Vagina (tissue), 2 donors: ENCODE measurements at regions not wholly inside any gene's neighbourhood (a gene's known extent, or its start where the extent isn't known, plus 50 kb on each side); places are given as distances from the start of the nearest gene placed in this dataset.

ENCODE experiments used
- CTCF ChIP-seq, 3 experiments: fragments of 450-650 bp in 2 of 3; fragments of 200-600 bp in 1 of 3; sonication (generic) in 1 of 3; IDR thresholded peaks; one replicate each; pipeline ENCODE4 v1.5.1; 2017 to 2019; ENCODE audit warnings: antibody characterized with exemption in 3 of 3, mild to moderate bottlenecking in 2 of 3, moderate library complexity in 2 of 3
- POLR2A ChIP-seq, 2 donors: fragments of 450-650 bp; IDR thresholded peaks; one replicate each; pipeline ENCODE4 v1.6.1; 2017; ENCODE audit warnings: antibody characterized with exemption in 2 of 2, mild to moderate bottlenecking in 2 of 2, moderate library complexity in 2 of 2
- POLR2AphosphoS5 ChIP-seq, 2 donors: sonication (generic); formaldehyde crosslinking; IDR thresholded peaks; one replicate each; pipeline ENCODE4 v1.9.0; 2017; ENCODE audit warnings: antibody characterized with exemption in 2 of 2, mild to moderate bottlenecking in 2 of 2, low read depth in 1 of 2; ENCODE audit not compliant: insufficient read depth in 1 of 2

DNA sequence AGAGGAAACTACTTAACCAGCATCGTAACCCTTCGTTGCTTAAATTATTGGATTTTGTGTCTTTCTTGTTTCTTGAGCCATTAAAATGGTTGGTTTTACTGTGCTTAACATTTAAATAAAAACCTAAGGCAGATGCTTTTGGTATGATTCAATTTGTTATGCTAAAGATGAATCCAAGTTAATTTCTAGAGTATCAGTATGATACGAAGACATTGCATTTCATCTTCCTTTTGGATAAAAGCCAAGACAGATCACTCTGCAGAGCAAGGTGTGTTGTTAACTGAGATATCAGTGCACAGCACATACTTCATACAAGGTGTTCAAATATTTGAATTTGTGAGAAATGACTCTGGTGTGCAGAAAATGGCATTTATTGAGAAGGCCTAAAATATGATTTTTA lies 480.5 kb downstream of the PCNX1 start:
- TF ChIP-seq CTCF (IDR thresholded peaks at IDR 0.05): no peak
- no peak for TF ChIP-seq POLR2A (IDR thresholded peaks at IDR 0.05)
- no peak for TF ChIP-seq POLR2AphosphoS5 (IDR thresholded peaks at IDR 0.05; ENCODE audit: insufficient read depth in 1 of 2, low read depth in 1 of 2)
